Central memory CD8-positive, alpha-beta T cell (primary cell): ENCODE measurements at regions not wholly inside any gene's neighbourhood (a gene's known extent, or its start where the extent isn't known, plus 50 kb on each side); places are given as distances from the start of the nearest gene placed in this dataset.

Experiments used
- ATAC-seq: fragments of 150-1000 bp; cut with Tn5 transposase; replicated peaks from 2 replicates; pipeline ENCODE4 v1.10.0; 2022; ENCODE audit warnings: mild to moderate bottlenecking, moderate FRiP score, moderate number of reproducible peaks; ENCODE audit not compliant: poor library complexity, severe bottlenecking; ENCODE audit errors: extremely low read depth
- DNase-seq, 2 donors: peaks; one replicate each; pipeline ENCODE4 v3.0.0; 2021; ENCODE audit warnings: low spot score in 2 of 2
- H3K27ac Mint-ChIP-seq: one replicate; pipeline ENCODE4 v1.8.0; 2022; ENCODE audit warnings: low read depth, mild to moderate bottlenecking, moderate library complexity, mixed read lengths
- H3K27me3 Mint-ChIP-seq: one replicate; pipeline ENCODE4 v1.8.0; 2022; ENCODE audit warnings: mixed read lengths
- H3K36me3 Mint-ChIP-seq: one replicate; pipeline ENCODE4 v1.8.0; 2022; ENCODE audit warnings: mild to moderate bottlenecking, moderate library complexity, mixed read lengths; ENCODE audit not compliant: insufficient read depth
- H3K4me1 Mint-ChIP-seq: one replicate; pipeline ENCODE4 v1.8.0; 2022; ENCODE audit warnings: mixed read lengths
- H3K4me3 Mint-ChIP-seq: one replicate; pipeline ENCODE4 v1.8.0; 2022; ENCODE audit warnings: mild to moderate bottlenecking, moderate library complexity, mixed read lengths
- H3K9me3 Mint-ChIP-seq: one replicate; pipeline ENCODE4 v1.8.0; 2022; ENCODE audit warnings: mixed read lengths

DNA sequence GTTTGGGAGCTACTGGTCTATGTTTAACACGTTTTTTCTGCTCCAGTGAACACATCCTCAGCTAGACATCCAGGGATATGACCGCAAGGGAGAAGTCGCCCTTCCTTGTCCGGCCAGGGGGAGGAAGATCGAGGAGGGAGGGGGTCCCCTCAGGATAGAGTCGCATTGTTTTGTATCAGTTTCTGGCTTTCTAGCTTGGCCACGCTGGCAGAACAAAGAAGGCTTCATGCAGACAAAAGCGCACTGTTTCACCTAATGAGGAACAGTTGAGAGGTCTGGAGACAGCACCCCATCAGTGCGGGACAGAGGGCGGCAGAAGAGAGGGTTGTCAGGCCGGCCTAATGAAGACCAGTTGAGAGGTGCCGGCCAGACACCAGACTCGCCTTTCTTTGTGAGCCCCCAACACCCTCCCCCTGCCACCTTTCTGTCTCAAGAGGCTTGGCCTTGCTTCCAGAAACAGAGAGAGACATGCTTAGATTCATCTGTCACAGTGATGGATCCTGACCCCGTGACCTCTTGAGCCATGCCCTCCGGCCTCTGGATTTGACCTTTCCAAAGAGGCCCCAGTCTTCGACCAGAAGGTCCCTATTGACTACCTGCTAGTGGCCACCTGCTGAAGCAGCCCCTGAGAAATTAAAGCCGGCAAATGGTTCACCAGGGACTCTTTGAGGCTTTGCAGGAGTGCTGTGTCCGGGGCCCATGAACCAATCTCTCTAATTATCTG, 254.7 kb upstream of the TBX3 start:
- no peaks in the 10 kb centered on the region for H3K27me3 Mint-ChIP-seq
- no peak overlapping the region for H3K27ac Mint-ChIP-seq
- peaks cover 15% of the 10 kb centered on the region for H3K9me3 Mint-ChIP-seq
- no peaks in the 10 kb centered on the region for H3K4me1 Mint-ChIP-seq
- H3K4me3 Mint-ChIP-seq: no peak overlapping the region
- DNase-seq (no peak), ATAC-seq (no peak)
- H3K36me3 Mint-ChIP-seq: peaks cover 2% of the 10 kb centered on the region

DNA sequence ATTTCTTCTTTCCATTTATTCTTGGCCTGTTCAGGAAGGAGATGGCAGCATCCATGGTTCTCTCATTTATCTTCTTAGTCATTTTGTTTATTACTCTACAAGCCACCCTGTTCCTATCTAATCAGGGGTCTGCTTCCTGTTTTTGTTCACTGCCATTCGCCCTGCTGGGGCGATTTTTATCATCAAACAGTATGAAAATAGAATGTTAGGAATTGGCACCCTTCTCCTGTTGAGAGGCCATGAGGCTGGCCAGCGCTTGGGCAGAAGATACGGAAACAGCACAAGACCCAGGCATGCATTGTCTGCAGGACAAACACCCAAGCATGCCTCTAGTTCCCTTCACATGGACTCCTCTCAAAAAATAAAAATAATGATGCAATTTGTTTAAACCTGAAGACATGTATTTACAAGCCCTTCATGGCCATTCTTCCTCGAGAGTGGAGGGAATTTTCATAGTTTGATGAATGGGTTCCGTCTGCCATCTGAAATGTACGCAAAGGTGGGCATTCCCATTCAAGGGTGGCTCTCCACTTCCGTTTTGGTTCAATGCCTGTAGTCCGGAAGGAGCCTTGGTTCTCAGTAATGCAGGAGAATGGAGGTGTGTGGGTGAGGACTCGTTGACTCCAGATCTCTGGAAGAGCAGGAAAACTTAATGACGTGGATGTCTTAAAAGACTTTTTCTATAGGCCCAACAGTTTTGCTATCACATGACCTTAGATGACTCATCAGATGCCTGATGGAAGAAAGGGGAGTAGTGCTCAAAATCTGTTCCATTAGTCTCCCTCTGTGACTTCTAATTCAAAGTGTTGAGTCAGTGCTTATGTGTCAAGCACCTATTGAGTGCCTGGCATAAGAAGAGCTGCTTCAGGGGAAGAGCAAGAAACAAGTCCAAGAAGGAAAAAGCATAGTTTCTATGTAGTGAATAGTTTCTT, 252.4 kb upstream of the TBX3 start:
- H3K27me3 Mint-ChIP-seq: no peaks in the 10 kb centered on the region
- ATAC-seq (no peak), DNase-seq (no peak)
- H3K36me3 Mint-ChIP-seq: peaks cover 2% of the 10 kb centered on the region
- peaks cover 20% of the 10 kb centered on the region for H3K9me3 Mint-ChIP-seq
- H3K4me3 Mint-ChIP-seq: no peak overlapping the region
- no peak overlapping the region for H3K27ac Mint-ChIP-seq
- H3K4me1 Mint-ChIP-seq: no peaks in the 10 kb centered on the region

DNA sequence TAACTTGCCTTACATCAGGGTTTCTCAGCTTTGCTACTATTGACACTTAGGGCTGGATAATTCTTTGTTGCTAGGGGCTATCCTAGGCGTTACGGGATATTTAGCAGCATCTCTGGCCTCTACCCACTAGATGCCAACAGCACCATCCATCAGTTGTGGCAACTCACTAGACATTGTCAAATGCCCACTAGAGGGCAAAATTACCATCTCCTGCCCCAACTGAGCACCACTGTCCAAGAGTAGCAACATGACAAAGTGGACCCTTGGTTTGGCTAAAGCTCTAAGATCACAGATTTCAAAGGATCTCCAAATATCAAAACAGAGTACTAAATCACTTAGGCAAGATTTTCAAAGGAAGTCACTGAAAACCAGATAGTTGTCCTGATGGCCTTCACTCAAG, 251.7 kb upstream of the TBX3 start:
- Mint-ChIP-seq H3K27me3 (no peaks in the 10 kb centered on the region), H3K4me1 (no peaks in the 10 kb centered on the region), H3K36me3 (peaks cover 2% of the 10 kb centered on the region), H3K27ac (no peak overlapping the region), H3K4me3 (no peak overlapping the region), H3K9me3 (peaks cover 18% of the 10 kb centered on the region)
- no peak for ATAC-seq
- no peak for DNase-seq

DNA sequence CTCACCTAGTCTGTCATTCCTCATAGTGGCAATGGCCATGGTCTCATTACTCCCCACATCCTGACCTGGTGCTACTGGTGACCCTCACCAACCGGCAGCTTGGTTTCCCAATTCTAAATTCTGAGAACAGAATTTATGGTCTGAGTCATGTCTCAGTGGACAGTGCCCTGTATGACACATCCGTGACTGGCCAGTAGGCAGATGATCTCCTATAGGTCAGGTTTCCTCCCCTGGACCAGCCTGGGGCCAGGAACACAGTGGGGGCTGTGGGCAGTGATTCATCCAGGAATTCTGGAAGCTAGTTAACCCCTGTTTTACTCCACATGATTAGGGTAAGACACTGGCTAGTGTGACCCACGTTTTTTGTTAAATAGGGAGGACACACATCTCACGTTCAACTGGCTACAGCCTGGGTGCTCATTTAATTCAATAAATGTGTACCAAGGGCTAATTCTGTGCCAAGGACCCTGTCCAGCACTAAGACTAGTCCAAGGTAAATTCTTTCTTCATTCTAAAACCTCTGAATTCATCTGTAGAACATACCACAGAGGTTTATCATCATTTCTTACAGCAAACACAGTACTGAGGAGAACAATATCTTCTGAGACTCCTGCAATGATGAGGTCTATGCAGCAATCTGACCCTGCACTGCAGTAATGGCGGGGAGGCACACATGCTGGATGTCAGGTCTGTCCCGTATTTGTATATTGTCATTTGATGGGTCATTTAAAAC, 249.6 kb upstream of the TBX3 start:
- DNase-seq: no peak

DNA sequence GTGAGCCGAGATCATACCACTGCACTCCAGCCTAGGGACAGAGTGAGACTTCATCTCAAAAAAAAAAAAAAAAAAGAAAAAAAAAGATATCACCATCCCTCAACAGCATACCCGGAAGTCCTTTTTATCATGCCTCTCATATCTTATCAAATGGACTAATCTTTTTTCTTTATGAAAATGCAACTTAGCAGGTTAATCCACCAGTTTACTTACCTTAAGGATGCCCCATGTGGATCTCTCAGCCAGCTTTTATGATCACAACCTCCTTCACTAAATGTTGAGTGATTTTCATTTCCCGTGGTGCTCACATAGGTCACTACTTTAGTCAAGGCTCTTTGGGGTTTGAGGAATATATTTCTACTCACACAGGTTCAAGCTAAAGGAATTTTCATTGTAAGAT, 248.8 kb upstream of the TBX3 start:
- Mint-ChIP-seq H3K27me3 (no peaks in the 10 kb centered on the region), H3K9me3 (peaks cover 20% of the 10 kb centered on the region), H3K36me3 (no peaks in the 10 kb centered on the region), H3K4me3 (no peak overlapping the region), H3K27ac (no peak overlapping the region), H3K4me1 (no peaks in the 10 kb centered on the region)
- no peak for DNase-seq
- no peak for ATAC-seq

More for the DNA sequence above, 249.6 kb upstream of the TBX3 start:
- H3K4me1 Mint-ChIP-seq: no peaks in the 10 kb centered on the region
- H3K27ac Mint-ChIP-seq: no peak overlapping the region
- H3K36me3 Mint-ChIP-seq: no peaks in the 10 kb centered on the region
- ATAC-seq: no peak
- H3K9me3 Mint-ChIP-seq: peaks cover 25% of the 10 kb centered on the region
- no peak overlapping the region for H3K4me3 Mint-ChIP-seq
- H3K27me3 Mint-ChIP-seq: no peaks in the 10 kb centered on the region

DNA sequence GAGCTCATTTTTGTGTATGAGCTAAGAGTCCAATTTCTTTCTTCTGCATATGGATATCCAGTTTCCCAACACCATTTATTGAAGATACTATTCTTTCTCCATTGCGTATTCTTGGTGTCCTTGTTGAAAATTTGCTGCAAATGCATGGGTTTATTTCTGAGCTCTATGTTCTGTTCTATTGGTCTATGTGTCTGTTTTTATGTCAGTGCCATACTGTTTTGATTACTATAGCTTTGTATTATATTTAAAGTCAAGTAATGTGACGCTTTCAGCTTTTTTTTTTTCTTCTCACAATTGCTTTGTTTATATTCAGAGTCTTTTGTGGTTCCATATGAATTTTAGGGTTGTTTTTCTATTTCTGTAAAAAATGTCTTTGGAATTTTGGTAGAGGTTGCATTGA, 247.1 kb upstream of the TBX3 start:
- H3K9me3 Mint-ChIP-seq: peaks cover 23% of the 10 kb centered on the region
- H3K27ac Mint-ChIP-seq: no peak overlapping the region

DNA sequence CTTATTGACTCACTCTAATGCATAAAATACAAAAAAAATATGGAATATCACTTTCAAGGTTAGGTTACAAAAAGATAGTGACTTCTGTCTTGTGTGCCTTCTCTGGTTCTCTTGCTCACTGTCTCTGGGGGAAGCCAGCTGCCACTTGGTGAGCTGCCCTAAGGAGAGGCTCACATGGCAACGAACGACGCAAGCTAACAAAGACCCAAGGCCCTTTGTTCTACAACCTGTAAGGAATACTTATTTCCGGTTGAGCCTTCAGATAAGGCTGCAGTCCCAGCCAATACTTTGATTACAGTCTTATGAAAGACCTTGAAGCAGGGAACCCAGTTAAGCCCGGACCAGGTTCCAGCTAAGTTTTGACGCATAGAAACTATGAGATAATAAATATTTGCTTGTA, 242.4 kb upstream of the TBX3 start:
- Mint-ChIP-seq H3K9me3 (peaks cover 22% of the 10 kb centered on the region), H3K27me3 (no peaks in the 10 kb centered on the region), H3K4me1 (no peaks in the 10 kb centered on the region), H3K27ac (no peak overlapping the region), H3K36me3 (no peaks in the 10 kb centered on the region), H3K4me3 (no peak overlapping the region)
- DNase-seq (no peak), ATAC-seq (no peak)

More for the DNA sequence above, 247.1 kb upstream of the TBX3 start:
- no peak for DNase-seq
- Mint-ChIP-seq H3K27me3 (no peaks in the 10 kb centered on the region), H3K36me3 (no peaks in the 10 kb centered on the region), H3K4me3 (no peak overlapping the region), H3K4me1 (no peaks in the 10 kb centered on the region)
- ATAC-seq: no peak

DNA sequence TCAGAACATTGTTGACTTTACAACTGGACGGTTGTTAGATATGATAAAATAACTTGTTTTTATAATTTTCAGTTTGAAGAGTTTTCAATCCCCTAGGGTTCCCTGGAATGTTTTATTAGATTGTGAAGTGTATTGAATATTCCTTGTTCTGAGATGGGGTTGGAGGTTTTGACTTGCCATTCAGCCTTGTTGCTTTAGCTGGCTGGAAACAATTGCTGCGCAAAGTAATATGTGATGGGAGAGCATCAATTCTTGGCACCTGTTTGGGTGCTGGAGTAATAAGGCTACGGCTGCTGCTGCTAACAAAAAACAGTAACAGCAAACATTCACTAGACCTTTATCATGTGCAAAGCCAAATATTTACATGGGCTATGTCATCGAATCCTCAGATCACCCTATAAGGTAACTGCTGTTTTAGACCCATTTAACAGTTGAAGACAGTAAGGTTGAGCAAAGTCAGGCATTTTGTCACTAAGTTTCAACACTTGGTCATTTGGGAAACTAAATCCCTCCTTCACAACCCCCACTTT, 241.0 kb upstream of the TBX3 start:
- H3K4me3 Mint-ChIP-seq: no peak overlapping the region
- no peaks in the 10 kb centered on the region for H3K4me1 Mint-ChIP-seq
- no peak overlapping the region for H3K27ac Mint-ChIP-seq
- DNase-seq: no peak
- no peaks in the 10 kb centered on the region for H3K27me3 Mint-ChIP-seq
- H3K9me3 Mint-ChIP-seq: peaks cover 14% of the 10 kb centered on the region
- ATAC-seq: no peak
- no peaks in the 10 kb centered on the region for H3K36me3 Mint-ChIP-seq

DNA sequence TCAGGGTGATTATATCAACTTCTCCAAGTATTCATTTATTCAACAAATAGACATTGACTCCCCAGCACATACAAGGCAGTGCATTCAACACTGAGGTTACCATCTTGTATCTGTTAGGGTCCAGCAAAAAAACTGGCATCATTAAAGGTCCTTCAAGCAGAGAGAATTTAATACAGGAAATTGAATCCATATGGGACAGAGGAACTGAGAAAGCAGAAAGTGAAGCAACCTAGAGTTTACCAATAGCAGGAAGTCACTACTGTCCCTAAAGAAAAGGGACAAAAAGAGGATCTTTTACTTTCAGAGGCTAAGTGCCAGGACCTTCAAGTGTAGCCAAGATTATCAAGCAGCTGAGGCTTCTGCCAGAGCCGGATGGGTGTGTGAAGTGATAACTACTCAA, 237.8 kb upstream of the TBX3 start:
- H3K36me3 Mint-ChIP-seq: no peaks in the 10 kb centered on the region

DNA sequence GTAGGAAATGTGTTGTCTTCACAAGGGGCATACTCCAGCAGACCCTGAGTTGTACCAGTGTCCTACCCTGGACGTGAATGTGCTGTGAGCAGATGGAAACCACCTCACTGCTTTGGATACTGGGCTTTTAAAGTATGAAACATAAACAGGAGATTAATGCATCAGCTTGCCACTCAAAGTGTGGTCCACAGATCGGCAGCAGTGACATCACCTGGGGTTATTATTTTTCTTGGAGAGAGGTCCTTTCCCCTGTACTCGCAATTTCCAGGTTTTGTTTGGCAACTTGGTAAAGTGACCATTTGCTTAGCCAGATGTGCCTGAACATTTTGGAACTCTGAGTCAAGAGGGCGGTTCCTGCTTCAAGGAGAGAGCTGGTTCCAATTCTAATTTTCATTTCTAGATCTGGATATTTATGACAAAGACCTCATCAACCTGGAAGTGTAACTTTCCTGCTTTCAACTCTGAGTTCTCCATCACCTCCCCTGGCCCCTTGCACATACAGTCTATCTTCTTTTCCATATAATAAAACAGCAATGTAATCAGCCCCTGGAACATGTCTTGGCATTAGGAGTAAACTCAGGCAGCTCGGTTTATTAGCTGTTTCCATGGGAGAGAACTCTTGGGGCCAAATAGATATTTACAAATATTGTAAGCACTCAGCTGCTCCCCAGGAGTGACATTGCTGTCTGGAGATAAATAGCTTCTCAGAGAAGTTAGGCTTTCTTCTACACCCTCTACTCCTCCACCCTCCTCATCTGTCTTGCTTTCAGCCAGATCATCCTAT, 237.0 kb upstream of the TBX3 start:
- H3K4me3 Mint-ChIP-seq: no peak overlapping the region
- H3K27me3 Mint-ChIP-seq: no peaks in the 10 kb centered on the region
- H3K27ac Mint-ChIP-seq: no peak overlapping the region

More for the DNA sequence above, 237.8 kb upstream of the TBX3 start:
- no peak overlapping the region for H3K4me3 Mint-ChIP-seq
- H3K9me3 Mint-ChIP-seq: peaks cover 18% of the 10 kb centered on the region
- no peaks in the 10 kb centered on the region for H3K4me1 Mint-ChIP-seq
- H3K27ac Mint-ChIP-seq: no peak overlapping the region
- ATAC-seq (no peak), DNase-seq (no peak)
- no peaks in the 10 kb centered on the region for H3K27me3 Mint-ChIP-seq

DNA sequence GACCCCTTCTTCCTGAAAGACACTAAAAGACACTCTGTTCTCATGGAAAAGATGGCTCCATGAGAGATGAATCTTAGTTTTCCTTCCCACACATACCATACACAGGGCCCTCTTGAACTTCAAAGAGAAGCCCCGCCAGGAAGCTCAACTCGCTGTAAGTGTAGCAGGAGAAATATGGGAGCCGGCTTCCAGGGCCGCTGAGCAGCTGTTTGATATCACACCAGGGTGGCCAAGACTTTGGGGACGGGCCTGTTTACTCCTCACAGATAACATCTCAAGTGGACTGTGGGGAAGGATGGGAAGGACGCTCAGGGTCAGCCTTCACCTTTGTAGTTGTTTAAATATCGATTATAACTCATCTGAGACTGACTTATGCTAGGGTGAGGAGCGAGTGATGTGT, 235.5 kb upstream of the TBX3 start:
- Mint-ChIP-seq H3K36me3 (no peaks in the 10 kb centered on the region), H3K9me3 (peaks cover 9% of the 10 kb centered on the region), H3K4me3 (no peak overlapping the region), H3K27ac (no peak overlapping the region), H3K27me3 (no peaks in the 10 kb centered on the region), H3K4me1 (no peaks in the 10 kb centered on the region)
- ATAC-seq (no peak), DNase-seq (no peak)

More for the DNA sequence above, 237.0 kb upstream of the TBX3 start:
- no peaks in the 10 kb centered on the region for H3K36me3 Mint-ChIP-seq
- H3K4me1 Mint-ChIP-seq: no peaks in the 10 kb centered on the region
- ATAC-seq: no peak
- DNase-seq: no peak
- H3K9me3 Mint-ChIP-seq: peaks cover 15% of the 10 kb centered on the region
